ENCODE measurements at regions not wholly inside any gene's neighbourhood (a gene's known extent, or its start where the extent isn't known, plus 50 kb on each side); places are given as distances from the start of the nearest gene placed in this dataset.

DNA sequence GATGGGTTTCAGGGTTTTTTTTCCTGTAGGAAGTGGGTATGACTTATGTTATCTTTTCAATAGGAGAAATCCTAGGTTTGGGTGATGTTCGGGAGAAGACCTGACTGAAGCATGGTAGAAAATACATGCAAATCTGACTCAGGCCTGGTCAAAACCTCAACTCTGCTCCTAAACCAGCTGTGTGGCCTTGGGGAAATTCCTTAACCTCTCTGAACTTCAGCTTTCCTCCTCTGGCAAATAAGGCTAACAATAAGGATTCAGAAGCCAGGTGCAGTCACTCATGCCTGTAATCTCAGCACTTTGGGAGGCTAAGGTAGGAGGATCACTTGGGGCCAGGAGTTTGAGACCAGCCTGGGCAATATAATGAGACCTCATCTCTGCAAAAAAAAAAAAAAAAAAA, 148.5 kb downstream of the PHETA1 start:
- DNase-seq, result no peak

GRCh38 chr12:111219440-111219839, 149.5 kb downstream of the PHETA1 start:
- DNase-seq, result no peak

DNA sequence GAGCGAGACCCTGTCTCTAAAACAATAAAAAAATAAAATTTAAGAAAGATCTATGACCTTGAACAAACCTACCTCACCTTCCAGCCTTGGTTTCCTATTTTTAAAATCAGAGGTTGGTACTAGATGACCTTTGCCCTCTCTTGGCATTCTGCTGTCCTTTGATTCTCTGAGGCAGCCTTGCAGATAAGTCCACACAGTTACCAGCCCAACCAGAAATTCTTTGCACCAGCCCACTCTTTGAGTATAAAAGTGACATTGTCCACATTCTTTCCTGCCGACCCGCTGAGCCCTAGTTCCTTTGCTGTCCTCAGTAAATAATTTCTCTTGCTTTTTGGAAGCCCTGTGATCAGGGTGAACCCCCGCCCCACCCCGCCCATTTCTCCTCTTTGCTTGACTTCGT, 150.4 kb downstream of the PHETA1 start:
- no peak for DNase-seq

DNA sequence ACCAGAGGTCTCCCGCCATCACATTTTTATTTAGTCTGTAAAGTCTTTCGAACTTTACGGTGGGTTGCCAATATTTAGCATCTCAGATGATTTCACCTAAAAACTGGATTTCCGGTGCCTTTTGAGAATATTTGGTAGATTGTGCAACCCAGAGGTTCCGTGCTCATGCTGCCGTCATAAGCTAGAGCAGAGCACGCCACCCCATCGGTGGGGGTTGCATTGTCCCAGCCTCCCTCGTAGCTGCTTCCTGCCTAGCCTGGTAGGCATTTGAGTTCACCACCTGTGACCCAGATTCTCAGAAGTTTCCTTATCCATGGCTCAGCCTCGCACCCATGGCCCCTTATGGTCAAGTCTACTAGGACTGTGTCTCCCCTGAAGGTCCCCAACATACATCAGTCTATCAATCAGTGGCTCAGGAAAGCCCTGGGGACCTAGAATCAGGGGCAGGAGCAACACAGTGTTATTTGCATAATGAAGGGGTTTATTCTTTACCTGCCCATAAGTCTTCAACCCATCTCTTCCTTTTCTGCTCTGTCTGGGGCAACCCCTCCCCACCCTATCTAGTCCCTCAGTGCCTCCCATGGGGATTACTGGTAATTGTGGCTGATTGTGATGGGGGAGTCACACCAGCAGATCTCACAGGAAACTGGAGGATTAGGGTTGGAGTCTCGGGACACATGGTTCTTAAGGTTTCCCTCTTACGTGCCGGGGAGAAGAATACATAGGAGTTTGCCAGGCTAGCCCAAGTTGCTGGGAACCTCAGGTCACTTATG, 152.3 kb downstream of the PHETA1 start:
- no peak for DNase-seq

GRCh38 chr12:111215881-111216280, 153.0 kb downstream of the PHETA1 start:
- DNase-seq, result no peak

GRCh38 chr12:111214401-111214800, 154.5 kb downstream of the PHETA1 start:
- no peak for DNase-seq

GRCh38 chr12:111213561-111213960, 155.3 kb downstream of the PHETA1 start:
- DNase-seq, result no peak

DNA sequence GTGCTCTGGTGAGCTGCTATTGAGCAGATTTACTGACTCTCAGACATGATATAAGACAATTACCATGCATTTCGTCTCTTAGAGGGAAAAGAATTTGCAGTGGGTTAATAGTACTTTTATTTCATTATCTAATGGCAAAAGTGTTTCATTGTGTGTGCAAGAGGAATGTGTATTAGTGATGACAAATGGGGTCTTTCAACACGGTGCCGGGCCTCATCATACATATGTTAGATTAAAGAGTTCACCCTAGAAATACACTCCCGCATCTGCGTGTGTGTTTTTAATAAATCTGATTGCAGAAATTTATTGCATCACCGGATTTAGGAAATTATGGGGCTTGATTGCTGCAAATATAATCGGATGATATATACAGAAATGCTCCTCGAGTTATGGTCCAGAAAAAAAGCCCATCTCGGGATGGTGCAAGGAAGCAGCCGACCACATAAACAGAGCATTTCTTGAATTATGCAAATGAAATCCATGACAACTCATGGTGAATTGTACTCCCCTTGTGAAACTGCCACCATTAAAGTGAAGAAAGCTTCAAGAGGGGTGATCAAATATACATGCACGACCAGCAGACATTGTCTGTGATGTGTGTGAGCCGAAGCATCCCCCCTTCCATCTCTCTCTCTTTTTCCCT, 156.0 kb downstream of the PHETA1 start:
- DNase-seq, result no peak

DNA sequence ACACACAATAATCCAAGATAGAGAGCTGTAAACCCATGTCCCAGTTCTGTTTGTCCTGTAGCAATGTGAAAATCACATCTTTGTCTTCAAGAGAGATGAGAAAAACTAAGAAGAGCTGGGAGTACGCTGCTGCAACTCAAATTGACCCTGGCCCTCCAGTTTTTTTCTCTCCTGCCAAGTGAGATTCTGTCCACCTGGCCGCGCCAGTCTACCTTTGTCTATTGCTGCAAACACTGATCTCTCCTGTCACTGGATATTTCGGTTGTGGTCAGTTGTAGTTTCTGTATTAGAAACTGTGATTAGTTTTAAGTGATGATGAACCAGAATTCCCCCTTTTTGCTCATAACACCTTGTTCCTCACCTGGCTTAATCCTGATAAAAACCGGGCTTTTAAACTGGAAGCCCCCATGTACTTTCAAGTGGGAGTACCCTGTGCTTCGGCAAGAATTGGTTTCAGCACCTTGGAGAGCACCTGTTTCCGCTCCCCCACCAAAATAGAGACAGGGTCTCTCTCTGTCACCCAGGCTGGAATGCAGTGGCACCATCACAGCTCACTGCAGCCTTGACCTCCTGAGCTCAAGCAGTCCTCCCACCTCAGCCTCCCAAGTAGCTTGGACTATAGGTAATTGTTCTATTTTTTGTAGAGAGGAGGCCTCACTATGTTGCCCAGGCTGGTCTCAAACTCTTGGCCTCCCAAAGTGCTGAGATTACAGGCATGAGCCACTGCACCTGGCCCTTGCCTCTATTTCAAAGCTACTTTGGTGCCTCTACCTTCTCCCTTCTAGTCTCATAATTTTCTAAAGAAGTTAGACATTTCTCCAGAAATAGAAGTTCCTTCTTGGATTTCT, 156.8 kb downstream of the PHETA1 start:
- DNase-seq, result no peak

- no peak for DNase-seq
Observed at GRCh38 chr12:111209811-111210210, 159.1 kb downstream of the PHETA1 start.

- DNase-seq, result no peak
Observed at GRCh38 chr12:111207761-111208160, 161.1 kb downstream of the PHETA1 start.

DNA sequence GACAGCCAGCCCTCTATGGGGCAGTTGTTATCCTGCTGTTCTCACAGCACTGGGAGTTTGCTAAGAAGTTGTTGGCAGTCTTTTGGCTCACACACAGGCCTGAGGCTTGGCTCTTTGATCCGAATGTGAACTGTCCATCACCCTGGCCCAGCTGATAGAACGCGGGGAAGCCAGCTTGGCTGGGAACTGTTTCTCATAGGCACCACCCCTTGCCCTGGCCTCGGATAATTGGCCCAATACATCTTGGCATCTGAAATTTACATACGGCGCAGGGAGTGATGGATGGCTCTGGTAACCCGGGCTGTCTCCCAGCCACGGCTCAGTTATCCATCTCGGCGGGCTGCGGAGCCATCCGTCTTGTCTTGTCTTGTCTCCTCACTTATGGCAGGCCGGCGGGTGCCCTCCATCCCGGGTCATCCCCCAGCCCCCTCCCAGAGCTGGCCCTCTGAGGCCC, 164.1 kb downstream of the PHETA1 start:
- DNase-seq, result no peak

DNA sequence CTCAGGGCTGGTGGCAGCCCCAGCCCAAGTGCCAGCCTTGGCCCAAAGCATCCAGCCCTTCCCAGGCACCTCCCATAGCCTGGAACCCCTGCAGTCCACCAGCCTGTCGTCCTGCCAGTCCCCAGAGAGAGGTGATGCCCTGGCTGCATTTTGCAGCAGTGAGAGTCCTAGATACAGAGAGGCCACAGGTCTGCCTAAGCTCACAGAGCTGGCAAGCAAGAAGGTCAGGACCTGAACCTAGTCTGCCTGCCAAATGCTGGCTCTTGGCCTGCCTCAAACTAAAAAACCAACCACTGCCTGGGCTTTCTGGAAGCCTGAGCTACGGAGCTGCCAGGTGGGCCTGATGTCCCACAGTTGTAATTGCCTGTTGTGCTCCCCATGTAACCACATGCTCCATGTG, 164.9 kb downstream of the PHETA1 start:
- DNase-seq, result no peak

- no peak for DNase-seq
Observed at GRCh38 chr12:111203446-111203845, 165.4 kb downstream of the PHETA1 start.

DNA sequence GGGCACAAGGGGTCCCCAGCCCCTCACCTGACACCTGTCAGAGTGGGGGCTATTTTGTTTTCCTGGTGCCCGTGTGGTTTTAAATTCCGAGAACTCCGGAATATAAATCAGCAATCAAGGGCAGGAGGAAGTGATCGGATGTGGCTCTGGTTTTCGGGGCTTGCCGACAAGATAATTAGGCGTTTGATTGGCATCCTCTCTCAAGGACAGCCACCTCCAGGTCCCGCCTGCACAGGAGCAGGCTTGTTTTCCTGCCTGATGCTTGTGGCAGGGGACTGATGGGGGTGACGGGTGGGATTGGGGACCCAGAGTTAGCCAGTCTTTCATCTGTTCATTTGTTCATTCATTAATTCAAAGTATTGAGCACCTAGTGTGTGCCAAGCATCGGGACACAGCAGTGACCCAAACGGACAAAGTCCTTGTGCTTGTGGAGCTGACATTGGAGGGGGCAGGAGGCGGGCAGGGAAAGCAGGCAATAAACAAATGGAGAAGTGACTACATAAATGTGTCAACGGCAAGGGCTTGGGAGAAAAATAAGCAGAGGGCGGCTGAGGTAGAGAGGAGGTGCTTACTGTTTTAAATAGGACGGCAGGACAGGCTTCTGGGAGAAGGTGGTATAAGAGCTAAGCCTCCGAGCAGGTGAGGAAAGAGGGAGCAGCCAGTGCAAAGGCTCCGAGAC, 166.5 kb downstream of the PHETA1 start:
- DNase-seq, result no peak

- no peak for DNase-seq
Observed at GRCh38 chr12:111201495-111202236, 167.2 kb downstream of the PHETA1 start.

DNA sequence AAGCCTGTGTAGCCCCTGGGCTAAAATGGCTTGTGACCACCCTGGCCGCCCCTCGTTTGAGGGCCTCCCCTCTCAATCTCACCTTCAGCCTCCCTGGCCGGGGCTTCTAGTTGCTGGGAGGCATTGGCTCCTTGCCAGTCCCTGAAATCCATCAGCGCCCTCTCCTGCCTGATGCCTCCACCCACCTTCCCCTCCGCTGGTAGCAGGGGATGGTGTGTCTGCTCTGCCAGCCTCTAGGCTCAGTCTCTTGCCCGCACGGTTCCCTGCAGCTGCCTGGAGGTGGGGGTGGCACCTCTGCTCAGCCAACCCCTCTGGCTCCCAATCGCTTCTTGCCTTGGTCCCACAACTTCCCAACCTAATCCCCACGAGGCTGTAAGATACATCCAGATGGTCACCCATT, 167.9 kb downstream of the PHETA1 start:
- DNase-seq, result no peak

DNA sequence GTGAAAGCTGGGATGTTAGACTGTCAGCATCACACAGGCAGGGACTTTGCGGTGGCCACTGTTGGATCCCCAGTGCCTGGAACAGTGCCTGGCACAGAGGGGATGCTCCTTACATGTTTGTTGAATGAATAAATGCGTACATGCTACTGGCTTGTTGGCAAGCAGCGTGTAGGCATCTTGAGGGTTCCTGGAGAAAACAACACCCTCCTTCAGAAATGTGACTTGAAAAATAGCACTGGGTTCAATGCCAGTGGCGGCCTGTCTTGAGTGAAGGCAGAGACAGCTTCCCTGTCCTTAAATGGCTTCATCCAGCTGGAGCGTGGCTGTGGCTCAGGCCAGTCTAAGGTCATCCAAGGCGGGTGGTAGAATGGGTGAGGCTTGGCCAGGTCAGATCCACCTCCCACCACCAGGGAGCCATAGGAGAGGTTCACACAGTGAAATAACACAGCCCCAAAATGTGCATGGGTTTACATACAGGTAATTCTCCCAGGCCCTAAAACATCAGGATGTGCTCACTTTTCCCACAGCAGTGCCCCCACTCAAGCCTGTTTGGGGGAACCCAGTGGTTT, 171.4 kb downstream of the PHETA1 start:
- no peak for DNase-seq

- no peak for DNase-seq
Observed at GRCh38 chr12:111196532-111196931, 172.4 kb downstream of the PHETA1 start.

GRCh38 chr12:111195316-111195715, 173.6 kb downstream of the PHETA1 start:
- no peak for DNase-seq

GRCh38 chr12:111194703-111195051, 174.2 kb downstream of the PHETA1 start:
- DNase-seq, result no peak
